22Rv1 (cell line): ENCODE measurements at regions not wholly inside any gene's neighbourhood (a gene's known extent, or its start where the extent isn't known, plus 50 kb on each side); places are given as distances from the start of the nearest gene placed in this dataset.

Experiments
- CTCF ChIP-seq: fragments of 450-650 bp; IDR thresholded peaks from 2 replicates; pipeline ENCODE4 v1.5.1; 2017; ENCODE audit warnings: mild to moderate bottlenecking
- ZFX ChIP-seq: fragments of 450-650 bp; IDR thresholded peaks from 2 replicates; pipeline ENCODE4 v1.6.1; 2017; ENCODE audit warnings: antibody characterized with exemption, borderline replicate concordance

DNA sequence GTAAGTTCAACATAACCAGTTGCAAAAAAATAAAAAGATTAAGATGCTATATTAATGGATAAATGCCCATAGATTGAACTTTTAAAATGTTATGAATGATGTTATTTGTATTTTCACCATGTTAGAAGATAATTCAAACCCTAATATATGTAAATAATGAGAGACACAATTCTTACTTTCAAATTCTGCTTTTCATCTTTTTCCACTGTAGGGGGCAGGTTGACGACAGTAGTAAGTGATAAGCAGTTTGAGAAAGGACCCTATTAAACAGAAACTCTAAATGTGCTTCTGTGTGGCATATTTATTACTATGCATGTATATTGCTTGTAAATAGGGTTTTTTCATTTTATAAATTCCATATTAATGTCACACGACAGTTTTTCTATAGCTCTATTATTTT, 591.1 kb downstream of the SEMA5A start:
- no peak for TF ChIP-seq CTCF
- TF ChIP-seq ZFX: no peak
